Dedifferentiated amniotic fluid mesenchymal stem cell (primary cell): ENCODE measurements at regions not wholly inside any gene's neighbourhood (a gene's known extent, or its start where the extent isn't known, plus 50 kb on each side); places are given as distances from the start of the nearest gene placed in this dataset.
"Not testable (repeated sequence)": the region's sequence is repeated elsewhere in the genome, so short reads cannot be mapped to it uniquely, and the experiment has no call there.

ENCODE experiments used
- DNase-seq: peaks from one replicate; pipeline ENCODE4 v3.0.0-alpha.2; 2016; ENCODE audit errors: extremely low spot score

DNA sequence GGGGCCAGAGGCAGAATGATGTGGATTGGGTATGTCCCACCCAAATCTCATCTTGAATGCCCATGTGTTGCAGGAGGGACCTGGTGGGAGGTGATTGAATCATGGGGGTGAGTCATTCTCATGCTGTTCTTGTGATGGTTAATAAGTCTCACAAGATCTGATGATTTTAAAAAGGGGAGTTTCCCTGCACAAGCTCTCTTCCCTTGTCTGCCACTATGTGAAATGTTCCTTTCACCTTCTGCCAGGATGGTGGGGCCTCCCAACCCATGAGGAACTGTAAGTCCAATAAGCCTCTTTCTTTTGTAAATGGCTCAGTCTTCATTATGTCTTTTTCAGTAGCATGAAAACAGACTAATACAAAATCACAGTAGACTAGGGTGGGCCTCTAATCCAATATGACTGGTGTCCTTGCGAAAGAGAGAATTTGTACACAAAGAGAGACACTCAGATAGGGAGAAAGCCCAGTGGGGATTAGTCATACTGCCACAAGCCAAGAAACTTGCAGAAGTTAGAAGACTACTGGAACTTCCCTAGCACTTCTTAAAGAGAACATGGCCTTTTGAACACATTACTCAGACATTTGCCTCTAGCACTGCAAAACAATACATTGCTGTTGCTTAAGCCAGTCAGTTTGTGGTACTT lies 68.4 kb downstream of the ANXA1 start:
- no peak for DNase-seq

DNA sequence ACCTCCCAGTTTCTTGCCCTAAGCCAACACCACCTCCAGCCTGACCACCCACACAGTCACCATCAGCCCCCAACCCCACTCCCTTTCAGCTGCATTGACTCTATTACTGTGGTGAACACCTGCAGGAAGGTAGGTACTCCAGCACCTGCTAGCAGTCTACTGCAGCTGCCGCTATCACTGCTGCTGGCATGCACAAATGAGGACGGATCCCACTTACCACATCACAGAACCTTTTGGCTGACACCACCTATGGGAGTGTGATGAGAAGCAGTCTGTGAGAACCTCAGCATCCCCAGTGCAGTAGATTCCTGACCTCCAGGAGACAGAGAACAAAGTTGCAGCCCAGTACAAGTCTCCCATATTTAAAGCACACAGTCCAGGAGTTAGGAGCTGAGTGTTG lies 71.9 kb downstream of the ANXA1 start:
- DNase-seq, result no peak

DNA sequence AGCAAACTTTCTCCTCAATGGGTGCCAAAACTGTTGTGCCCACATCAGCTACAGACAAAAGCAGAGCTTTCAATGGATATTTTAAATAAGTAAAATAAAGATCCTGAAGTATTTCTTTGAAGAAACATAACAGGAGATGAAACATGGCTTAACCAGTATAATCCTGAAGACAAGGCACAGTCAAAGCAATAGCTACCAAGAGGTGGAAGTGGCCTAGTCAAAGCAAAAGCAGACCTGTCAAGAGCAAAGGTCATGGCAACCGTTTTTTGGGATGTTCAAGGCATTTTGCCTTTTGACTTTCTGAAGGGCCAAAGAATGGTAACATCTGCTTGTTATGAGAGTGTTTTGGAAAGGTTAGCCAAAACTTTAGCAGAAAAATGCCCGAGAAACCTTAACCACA lies 77.9 kb downstream of the ANXA1 start:
- DNase-seq, result no peak

DNA sequence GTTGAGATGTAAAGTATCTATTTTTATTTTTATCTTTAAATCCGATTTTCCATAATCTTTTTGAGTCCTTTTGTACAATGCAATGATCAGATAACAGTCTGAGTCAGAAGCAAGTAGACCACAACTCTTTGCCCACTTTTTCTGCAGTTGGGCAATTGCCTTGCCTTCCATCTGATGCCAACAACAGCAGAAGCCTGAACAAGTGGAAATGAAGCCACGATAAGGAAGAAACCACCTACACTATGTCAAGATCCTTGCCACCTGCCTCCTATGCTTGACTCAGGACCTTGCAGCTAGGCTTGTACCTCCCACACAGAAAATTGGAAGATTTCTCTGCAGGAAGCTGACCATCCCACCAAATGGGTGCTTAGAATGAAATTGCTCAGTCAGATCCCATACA lies 78.6 kb downstream of the ANXA1 start:
- DNase-seq, result no peak

DNA sequence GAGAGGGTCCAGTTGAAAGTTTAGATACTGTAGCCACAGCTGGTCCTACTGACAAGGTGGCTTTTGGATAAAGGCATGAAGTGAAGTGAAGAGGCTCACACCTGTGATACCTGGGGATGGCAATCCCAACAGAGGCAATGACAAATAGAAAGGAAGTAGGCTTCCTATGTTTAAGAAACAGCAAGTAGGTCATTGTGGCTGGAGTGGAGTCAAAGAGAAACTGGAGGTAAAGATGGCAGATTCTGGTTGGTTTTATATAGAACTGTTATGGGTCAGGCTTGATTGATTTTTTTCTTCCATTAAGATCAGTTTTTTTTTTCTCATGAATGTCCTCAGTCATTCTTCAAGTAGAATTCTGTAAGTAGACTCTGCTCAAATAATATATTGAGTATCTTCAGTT lies 79.5 kb downstream of the ANXA1 start:
- DNase-seq, result no peak

DNA sequence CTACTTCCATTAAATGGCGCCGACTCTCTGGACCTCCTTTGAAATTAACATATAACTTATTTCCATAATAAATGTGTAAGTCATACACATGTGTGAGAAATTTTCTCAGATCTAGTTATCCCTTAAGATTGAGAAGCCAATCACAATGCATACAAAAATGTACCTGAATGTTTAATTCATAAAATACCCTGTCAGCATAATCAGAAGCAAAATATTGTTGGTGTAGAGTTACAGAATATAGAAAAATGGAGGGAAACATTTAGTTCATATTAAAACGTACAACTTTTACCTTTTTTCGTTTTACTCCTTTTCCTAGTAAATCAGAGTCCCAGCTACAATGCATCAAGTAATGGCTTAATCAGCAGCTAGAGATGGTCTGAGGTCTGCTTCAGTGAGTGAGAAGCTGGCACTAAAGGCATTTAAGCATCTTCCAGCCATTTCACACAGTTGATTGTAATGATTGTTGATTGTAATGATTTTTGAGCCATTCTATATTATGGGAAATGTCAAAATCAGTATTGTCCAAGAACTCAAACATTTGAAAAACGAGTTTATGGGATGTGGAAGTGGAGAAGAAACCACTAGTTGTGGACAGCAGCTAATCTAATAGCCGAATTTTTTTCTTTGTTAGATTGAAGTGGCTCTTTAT lies 81.8 kb downstream of the ANXA1 start:
- DNase-seq, result no peak

DNA sequence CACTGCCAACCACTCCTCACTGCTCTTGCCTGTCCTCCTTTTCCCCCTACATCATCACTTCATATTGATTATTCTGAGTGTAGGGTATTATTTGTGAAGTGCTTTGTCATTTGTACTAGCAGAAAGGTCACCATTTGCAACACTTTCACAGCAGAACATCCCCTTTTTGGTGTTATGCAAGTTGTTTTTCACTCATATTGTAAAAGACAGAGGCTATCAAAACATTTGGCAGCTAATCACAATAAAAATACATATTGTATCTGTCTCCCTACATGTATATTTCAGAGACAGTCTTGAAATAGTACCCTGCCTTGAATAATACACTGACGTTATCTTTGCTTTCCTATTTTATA lies 82.3 kb downstream of the ANXA1 start:
- no peak for DNase-seq

DNA sequence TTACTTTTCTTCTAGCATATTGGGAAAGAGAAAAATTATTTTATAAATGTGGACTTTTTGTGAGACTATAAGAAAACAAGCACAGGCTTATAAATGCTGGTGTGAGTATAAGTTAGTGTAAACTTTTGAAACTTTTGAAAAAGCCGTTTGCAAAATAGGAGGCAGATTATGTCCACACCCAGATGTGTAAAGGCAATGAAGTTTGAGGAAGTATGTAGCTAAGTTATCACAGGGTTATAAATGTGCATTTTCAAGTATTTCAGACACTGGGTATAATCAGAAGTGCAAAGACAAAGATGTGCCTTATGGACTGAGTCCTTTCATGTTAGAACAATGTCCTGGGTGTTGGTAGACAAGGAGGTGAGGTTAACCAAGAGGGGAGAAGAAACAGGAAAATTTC lies 85.5 kb downstream of the ANXA1 start:
- DNase-seq, result no peak

DNA sequence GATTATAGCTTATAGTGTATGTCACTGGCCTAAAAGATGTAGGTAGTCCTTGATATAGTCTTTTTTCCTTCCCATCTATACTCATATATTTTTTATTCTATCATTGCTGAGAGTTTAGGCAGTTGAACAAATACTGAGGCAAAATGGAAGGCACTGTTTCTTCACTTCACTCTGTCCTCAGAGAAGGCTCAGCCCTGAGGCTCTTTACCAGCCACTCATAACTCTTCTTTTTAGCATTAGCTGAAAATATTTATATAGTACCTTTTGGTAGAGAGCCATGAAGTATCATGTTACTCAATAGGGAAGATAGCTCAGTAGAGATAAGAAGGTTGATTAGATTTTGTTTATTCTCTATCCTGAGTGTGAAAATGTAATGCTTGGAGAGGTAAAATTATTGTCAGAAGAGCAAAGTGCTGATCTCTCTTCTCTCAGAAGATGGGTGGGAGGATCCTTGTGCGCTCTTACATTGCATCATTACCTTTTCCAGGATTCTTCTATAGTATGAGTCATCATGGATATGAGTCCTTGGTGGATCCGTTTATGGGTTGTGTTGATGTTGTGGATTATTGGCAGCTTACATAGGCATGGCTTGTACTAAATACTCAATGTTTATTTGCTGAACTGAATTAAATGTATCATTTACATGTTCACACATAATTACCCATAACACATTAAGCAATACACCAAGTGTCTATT lies 88.1 kb downstream of the ANXA1 start:
- DNase-seq, result no peak

DNA sequence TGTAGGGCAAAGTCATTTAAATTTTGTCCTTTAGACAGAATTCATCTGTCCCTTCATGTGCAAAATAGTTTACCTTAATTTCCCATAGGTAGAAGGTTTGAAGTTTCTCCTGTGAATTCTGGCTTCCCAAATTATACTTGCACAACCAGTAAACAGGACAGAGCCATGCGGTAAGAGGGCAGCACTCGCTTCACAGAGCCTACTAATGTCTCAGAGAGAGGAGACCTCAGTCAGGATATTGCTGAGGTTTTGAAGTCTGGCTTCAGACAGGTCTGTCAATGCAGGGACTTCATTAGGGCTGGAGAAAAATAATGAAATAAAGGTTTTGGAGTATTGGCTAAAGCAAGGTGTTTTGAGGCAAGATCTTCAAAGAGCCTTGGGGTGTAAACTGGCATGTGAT lies 91.4 kb downstream of the ANXA1 start:
- no peak for DNase-seq

DNA sequence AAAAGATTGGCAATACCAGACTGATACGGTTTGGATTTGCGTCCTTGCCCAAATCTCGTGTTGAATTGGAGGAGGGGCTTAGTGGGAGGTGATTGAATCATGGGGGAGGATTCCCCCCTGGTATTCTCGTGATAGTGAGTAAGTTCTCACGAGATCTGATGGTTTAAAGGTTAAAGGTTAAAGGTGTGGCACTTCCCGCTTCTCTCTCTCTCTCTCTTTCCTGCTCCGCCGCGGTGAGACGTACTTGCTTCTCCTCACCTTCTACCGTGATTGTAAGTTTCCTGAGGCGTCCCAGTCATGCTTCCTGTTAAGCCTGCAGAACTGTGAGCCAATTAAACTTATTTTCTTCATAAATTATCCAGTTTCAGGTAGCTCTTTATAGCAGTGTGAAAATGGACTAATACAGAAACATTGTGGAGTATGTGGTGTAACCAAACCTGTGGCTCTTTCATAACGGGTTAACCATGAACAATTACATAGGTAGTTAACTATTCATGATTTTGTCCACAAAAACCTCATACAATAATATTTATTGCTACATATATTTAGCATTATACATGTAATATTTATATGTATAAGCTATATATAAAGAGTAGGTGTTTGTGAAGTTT lies 107.5 kb downstream of the ANXA1 start:
- no peak for DNase-seq

DNA sequence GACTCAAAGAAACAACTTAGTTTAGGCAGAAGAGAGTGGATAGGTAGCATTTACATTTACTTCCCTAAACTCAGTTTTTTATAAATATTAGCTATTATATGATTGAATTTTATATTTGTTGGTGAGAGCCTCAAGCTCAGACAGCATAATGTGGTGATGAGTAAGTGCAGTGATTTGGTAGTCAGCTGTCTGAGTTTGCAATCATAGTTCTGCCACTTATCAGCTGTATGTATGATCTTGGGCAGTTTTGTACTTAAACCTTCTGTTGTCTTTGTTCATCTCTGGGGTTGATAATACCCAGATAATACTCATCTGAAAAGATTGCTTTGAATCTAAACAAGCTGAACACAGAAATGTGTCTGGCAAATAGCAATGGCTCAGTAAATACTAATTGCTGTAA lies 108.8 kb downstream of the ANXA1 start:
- DNase-seq, result no peak

DNA sequence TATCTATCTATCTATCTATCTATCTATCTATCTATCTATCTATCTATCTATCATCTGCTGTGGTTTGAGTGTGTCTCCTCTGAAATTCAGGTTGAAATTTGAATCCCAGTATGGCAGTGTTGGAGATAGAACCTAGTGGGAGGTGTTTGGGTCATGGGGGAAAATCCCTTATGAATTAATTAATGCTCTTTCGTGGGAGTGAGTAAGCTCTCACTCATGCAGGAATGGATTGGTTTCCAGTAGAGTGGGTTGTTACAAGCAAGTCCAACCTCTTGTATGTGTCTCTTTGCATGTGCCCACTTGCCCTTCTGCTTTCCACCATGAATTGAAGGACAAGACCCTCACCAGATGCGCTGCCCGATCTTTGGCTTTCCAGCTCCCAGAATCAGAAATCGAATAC lies 113.0 kb downstream of the ANXA1 start:
- DNase-seq, result no peak

DNA sequence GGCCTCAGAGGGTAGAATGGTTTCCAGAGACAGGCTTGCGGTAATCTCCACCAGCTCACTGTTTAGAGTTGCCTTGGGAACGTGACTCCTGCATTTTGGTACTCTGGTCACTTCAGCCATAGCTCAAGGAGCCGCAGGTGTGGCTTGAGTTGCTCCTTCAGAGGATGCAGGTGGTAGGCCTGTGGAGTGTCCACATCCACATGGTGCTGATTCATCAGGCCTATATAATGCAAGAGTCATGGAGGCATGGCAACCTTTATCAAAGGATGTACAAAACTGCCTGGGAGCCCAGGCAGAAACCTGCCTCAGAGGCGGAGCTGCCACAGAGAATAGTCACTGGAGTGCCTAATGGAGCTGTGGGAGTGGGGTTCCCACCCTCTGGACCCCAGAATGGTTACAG lies 114.2 kb downstream of the ANXA1 start:
- no peak for DNase-seq

DNA sequence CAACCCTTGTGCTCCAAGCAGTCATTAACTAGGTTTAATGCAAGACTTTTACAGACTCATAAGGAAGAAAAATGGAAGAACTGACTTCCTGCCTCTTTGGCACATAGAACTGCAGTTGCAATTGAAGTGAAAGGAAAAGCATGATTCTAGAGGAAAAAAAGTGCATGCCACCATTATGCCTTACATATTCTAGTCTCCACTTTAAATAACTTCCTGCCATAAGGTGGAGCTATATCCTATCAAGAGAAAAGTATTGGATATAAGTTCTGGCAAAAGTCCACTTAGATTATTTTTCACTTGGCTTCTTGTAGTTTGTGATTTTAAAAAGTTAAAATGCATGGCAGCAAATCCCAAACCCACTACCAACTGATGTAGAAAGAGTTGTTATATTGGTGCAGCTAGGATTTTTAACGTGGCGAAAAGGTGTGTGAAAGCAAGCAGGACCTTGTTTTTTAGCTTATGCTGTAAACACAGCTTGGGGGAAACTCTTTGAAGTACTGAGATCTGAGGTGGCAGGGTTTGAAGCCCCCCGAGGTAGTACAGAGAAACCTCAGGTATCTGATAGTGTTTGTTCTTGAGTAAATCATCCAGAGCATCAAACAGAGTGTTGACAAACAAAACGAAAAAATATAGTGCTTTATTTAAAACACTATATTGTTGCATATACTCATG lies 117.9 kb downstream of the ANXA1 start:
- DNase-seq, result peak; percentile 35

DNA sequence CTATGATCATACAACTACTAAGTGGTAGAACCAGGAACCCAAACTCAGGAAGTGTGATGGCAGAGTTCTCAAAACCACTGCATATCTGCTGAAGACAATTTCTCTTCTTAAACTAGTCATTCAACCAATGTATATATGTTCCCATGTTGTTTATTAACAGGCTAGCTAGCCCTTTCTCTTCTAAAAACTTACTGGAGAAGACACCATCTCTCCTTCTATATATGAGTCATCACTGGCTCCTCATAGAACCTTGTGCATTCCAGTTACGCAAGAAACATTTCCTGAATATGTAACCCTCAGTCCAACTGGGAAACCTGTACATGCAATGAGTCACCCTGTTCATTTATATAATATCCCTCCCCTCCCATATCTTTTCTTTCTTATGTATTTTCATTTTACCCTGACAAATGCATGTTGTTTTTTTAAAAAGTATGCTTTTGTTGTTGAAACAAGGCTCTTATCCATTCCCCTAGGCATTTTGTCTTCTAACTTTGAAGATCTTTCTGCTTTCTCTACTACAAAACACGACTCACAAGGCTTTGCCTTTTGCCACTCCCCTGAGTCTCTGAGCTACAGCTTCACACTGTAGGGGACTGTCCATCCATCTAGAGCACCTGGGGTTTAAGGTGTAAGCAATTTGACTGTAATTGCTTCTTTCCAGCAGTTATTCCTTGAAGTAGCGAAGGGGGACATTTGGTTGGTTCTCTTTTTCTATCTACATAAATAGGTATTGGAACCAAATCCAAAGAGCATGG lies 119.5 kb downstream of the ANXA1 start:
- peak; percentile 80 for DNase-seq

DNA sequence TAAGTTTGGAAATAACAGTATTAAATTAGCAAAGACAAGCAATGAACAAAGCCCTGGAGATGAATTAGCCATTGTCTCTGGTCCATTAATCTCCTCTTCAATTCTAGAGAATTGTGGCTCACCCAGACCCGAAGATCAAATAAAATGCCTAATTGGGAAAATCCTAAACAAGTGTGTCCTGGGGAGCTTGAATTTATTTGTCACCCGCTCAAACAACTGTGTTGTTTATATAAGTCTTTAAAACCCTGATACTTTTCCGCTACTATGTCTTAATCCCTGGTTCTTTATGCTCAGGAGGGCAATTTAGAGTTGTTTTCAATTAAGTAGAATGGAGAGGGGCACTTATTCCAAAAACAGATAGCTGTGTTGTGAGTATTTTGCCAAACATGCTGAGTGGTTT lies 128.4 kb downstream of the ANXA1 start:
- DNase-seq, result no peak

DNA sequence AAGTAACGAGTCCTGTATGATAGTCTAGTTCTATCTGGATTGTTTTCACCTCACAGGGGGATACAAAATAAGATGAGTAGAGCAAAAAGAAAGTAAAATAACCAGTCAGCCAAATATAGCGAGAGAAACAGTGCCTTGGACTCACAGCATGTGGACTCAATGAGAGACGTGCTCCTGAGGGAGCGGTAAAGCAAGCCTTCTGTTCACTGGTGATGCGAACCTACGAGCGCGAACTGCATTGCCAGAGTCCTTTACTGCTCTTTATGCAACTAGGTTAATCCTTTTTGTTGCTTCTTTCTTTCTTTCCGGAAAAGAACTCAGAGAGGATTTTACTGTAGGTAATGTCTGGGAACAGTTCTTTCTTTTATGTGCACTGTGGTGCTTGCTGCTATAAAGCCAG lies 132.7 kb downstream of the ANXA1 start:
- no peak for DNase-seq

DNA sequence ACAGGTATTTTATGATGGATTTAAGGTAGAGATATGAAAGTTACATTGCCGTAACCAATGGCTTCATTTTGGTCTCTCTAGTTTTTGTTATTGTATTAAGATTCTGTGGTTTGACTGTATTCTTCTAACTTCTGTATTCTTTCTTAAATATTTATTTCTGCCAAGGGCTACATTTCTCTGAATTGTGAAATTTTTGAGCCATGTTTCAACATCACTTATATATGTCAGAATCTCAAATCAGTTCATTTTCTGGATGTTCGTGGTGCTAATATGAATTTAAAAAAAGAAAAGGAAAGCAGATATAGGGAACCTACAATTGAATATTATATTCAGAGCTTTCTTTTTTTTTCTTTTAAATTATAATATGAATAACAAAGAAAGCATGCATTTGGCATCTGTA lies 142.7 kb downstream of the ANXA1 start:
- no peak for DNase-seq

DNA sequence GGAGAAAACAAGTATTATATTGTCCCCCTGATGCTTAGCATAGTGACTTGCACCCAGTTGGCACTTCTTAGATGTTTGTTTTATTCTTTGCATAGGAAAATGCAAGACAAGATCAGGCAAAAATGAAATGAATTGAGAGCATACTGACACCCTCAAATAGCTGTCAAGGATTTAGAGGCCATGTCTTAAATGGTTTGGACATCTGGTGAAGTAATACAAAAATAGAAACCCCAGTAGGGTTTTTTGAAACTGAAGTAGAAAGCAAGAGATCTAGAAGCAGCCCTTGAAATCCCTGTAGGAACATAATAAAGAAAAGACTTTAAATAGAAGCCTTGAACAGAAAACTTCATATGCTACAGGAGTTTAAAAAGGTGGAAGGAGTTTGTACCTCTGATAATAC lies 174.3 kb downstream of the ANXA1 start:
- DNase-seq, result no peak

DNA sequence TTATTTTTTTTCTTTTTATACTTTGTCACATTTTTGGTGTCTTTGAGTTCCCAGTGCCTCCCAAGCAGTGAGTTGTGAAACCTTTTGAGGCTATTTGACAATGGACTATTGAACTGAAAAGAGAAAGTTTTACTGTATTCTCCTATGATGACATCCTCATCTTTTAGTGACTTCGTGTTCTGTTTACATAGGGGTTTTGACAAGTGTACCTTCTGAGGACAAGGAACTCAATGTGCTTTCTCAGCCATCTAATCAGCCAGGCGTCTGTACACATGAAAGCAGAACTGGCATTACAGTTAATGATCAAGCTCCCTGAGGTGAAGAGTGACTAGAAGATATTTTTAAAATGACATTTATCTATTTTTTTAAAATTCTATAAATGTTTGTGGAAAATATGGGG lies 175.5 kb downstream of the ANXA1 start:
- no peak for DNase-seq

DNA sequence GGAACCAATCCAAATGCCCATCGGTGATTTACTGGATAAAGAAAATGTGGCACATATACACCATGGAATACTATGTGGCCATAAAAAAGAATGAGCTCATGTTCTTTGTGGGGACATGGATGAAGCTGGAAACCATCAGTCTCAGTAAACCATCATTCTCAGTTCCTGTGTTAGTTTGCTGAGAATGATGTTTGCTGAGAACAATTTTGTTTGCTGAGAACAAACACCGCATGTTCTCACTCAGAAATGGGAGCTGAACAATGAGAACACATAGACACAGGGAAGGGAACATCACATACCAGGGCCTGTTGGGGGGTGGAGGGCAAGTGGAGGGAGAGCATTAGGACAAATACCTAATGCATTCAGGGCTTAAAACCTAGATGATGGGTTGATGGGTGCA lies 185.5 kb downstream of the ANXA1 start:
- DNase-seq, result not testable (repeated sequence)
